ENCODE measurements at regions not wholly inside any gene's neighbourhood (a gene's known extent, or its start where the extent isn't known, plus 50 kb on each side); places are given as distances from the start of the nearest gene placed in this dataset.
"Not testable (repeated sequence)": the region's sequence is repeated elsewhere in the genome, so short reads cannot be mapped to it uniquely, and the experiment has no call there.

DNA sequence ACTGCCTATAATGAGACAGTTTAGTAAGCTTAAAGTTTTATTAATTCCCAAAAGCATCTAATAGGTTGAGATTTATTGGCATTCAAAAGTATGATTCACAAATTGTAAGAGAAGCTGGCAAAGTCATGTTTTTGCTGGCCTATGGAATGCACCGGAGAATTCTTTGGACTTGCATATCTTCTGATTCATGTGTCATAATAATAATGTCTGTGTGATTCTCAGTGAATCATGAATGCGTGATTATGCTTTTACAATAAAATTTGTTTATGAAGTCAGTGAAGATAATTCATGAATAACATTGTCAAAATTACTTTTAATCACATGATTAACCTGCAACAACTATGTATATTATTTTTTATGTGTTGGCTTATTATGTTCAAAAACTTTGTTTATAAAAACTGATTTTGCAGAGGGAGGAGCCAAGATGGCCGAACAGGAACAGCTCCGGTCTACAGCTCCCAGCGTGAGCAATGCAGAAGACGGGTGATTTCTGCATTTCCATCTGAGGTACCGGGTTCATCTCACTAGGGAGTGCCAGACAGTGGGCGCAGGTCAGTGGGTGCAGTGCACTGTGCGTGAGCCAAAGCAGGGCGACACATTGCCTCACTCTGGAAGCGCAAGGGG, 389.2 kb downstream of the SRGAP2C start:
- peak; percentile 64 for DNase-seq (ENCODE audit: low read depth)

- DNase-seq (ENCODE audit: low read depth) = not testable (repeated sequence)
These were observed 389.7 kb downstream of the SRGAP2C start for GRCh38 chr1:121574505-121574899.

DNA sequence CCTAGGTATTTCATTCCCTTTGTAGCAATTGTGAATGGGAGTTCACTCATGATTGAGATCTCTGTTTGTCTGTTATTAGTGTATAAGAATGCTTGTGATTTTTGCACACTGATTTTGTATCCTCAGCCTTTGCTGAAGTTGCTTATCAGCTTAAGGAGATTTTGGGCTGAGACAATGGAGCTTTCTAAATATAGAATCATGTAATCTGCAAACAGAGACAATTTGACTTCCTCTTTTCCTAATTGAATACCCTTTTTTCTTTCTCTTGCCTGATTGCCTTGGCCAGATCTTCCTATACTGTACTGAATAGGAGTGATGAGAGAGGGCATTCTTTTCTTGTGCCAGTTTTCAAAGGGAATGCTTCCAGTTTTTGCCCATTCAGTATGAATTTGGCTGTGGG, 398.1 kb downstream of the SRGAP2C start:
- DNase-seq (ENCODE audit: low read depth) = not testable (repeated sequence)

DNA sequence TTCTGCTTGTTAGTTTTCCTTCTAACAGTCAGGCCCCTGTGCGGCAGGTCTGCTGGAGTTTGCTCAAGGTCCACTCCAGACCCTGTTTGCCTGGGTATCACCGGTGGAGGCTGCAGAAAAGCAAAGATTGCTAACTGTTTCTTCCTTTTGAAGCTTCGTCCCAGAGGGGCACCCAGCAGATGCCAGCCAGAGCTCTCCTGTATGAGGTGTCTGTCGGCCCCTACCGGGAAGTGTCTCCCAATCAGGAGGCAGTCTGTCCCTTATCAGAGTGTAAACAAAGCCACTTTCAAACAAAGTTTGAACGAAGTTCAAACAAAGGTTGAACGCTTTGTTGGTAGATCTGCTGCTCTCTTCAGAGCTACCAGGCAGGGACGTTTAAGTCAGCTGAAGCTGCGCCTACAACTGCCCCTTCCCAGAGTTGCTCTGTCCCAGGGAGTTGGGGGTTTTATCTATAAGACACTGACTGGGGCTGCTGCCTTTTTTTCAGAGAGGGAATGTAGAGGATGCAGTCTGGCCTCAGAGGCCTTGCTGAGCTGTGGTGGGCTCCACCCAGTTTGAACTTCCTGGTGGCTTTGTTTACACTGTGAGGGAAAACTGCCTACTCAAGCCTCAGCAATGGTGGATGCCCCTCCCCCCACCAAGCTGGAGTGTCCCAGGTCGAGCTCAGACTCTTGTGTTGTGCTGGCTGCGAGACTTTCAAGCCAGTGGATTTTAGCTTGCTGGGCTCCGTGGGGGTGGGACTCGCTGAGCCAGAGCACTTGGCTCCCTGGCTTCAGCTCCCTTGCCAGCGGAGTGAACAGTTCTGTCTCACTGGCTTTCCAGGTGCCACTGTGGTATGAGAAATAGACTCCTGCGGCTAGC, 401.8 kb downstream of the SRGAP2C start:
- DNase-seq (ENCODE audit: low read depth) = peak; percentile 11

- DNase-seq (ENCODE audit: low read depth) = no peak
These were observed 402.4 kb downstream of the SRGAP2C start for GRCh38 chr1:121587230-121587569.

DNA sequence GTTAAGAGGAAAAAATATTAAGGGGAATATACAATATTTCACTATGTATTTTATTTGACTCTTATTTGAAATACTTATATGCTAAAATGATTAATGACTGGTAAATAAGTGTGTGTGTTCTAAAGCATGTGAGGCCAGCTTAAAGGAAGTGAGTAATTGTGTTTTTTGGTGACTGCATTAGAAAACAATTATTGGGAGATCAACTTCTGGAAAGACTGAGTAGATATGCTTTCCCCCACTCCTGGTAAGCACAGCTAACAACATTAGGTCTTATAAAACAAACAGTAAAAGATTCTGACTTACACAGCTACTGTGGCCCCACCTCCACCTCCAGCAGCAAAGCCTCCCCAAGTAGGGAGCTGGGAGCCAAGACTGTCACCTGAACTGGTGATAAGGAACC, 403.0 kb downstream of the SRGAP2C start:
- peak; percentile 3 for DNase-seq (ENCODE audit: low read depth)

- DNase-seq (ENCODE audit: low read depth) = no peak
These were observed 409.3 kb downstream of the SRGAP2C start for GRCh38 chr1:121594096-121594495.

GRCh38 chr1:121595089-121595488, 410.3 kb downstream of the SRGAP2C start:
- DNase-seq (ENCODE audit: low read depth) = no peak

DNA sequence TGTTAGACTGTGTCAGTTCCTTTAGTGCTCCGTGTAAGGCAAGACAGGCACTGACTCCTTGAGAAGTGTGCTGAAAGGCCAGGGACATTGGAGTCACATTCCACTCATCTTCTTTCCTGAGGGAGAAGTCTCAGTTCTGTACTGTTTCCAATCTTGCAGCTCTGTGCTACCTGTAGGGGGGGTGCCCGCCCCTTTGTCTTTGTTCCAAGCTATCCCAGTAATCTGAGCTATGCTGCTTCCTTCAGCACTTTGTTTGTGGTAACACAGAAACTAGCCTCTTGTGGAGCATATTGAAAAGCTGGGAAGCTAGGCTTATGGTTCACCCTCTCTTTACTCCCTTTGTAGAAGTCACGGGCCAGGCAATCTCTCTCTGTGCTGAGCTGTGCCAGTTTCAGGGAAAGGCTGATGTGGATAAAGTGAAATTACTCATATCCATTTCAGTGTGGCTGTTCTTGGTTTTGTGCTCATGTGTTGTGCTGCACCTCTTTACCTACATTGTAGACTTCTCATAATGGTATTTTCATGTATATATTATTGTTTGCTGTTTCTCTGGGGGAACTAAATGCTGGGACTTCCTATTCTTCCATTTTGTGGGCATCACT, 420.2 kb downstream of the SRGAP2C start:
- DNase-seq (ENCODE audit: low read depth) = not testable (repeated sequence)

DNA sequence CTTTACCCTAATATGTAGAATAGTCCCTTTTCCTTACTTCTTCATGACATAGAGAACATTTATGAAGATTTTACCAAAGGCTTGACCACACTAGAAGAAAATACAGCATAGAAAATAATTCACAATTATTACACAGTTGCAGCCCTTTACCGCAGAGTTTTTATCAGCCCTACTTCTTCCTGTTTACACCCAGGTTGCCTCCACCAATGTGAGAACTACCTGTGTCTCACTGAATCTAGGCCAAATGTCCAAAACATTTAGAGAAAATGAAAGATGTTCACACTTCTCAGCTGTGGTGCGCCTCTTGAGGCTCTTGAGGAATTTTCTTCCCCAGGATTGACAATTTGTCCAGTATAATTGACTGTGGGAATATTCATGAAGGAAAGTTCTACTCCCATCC, 422.7 kb downstream of the SRGAP2C start:
- DNase-seq (ENCODE audit: low read depth) = not testable (repeated sequence)

Measured in EH (cell line).